ENCODE measurements at regions not wholly inside any gene's neighbourhood (a gene's known extent, or its start where the extent isn't known, plus 50 kb on each side); places are given as distances from the start of the nearest gene placed in this dataset.

- TF ChIP-seq MXI1 (conservative IDR thresholded peaks at IDR 0.05; ENCODE audit: poor library complexity, severe bottlenecking): no peak
- no peak for TF ChIP-seq EP300 (conservative IDR thresholded peaks at IDR 0.05; ENCODE audit: poor library complexity, severe bottlenecking)
- no peak overlapping the region for H2AFZ ChIP-seq (ENCODE audit: low read depth, low read length)
- H3K27ac ChIP-seq (ENCODE audit: low read length): no peak overlapping the region
- H3K9me2 ChIP-seq (ENCODE audit: insufficient read depth, low read length): no peaks in the 10 kb centered on the region
- no peak overlapping the region for H3K4me3 ChIP-seq (ENCODE audit: low read length)
- H3K9ac ChIP-seq (ENCODE audit: low read length): no peak overlapping the region
- H3K27me3 ChIP-seq (ENCODE audit: insufficient read depth, low read depth, low read length): no peaks in the 10 kb centered on the region
- no peaks in the 10 kb centered on the region for H3K79me2 ChIP-seq (replicated peaks; ENCODE audit: insufficient read depth, low read length)
- H3K36me3 ChIP-seq (ENCODE audit: insufficient read depth, low read length): no peaks in the 10 kb centered on the region
- H3K9me3 ChIP-seq (ENCODE audit: low read length): no peaks in the 10 kb centered on the region
- no peaks in the 10 kb centered on the region for H3F3A ChIP-seq (ENCODE audit: insufficient read depth, low read length, poor library complexity, severe bottlenecking)
- H4K20me1 ChIP-seq (ENCODE audit: insufficient read depth): no peaks in the 10 kb centered on the region
- H3K4me2 ChIP-seq (ENCODE audit: low read length): no peak overlapping the region
These were observed 248.5 kb upstream of the FBXO33 start for GRCh38 chr14:39680777-39681176.

- no peak overlapping the region for H3K4me3 ChIP-seq (ENCODE audit: low read length)
- no peaks in the 10 kb centered on the region for H3K36me3 ChIP-seq (ENCODE audit: insufficient read depth, low read length)
- peaks cover 32% of the 10 kb centered on the region for H3K27me3 ChIP-seq (ENCODE audit: insufficient read depth, low read depth, low read length)
- no peaks in the 10 kb centered on the region for H3K9me3 ChIP-seq (ENCODE audit: low read length)
- no peaks in the 10 kb centered on the region for H4K20me1 ChIP-seq (ENCODE audit: insufficient read depth)
- H3K79me2 ChIP-seq (replicated peaks; ENCODE audit: insufficient read depth, low read length): no peaks in the 10 kb centered on the region
- H3K9ac ChIP-seq (ENCODE audit: low read length): no peak overlapping the region
- TF ChIP-seq CTCF (IDR thresholded peaks at IDR 0.05; ENCODE audit: poor library complexity, severe bottlenecking): no peak
- no peak for TF ChIP-seq TAF1 (IDR thresholded peaks at IDR 0.05; ENCODE audit: low read depth)
- no peak overlapping the region for H3K4me2 ChIP-seq (ENCODE audit: low read length)
- no peak overlapping the region for H3K27ac ChIP-seq (ENCODE audit: low read length)
- no peaks in the 10 kb centered on the region for H3F3A ChIP-seq (ENCODE audit: insufficient read depth, low read length, poor library complexity, severe bottlenecking)
- H3K9me2 ChIP-seq (ENCODE audit: insufficient read depth, low read length): no peaks in the 10 kb centered on the region
- H2AFZ ChIP-seq (ENCODE audit: low read depth, low read length): no peak overlapping the region
These were observed 241.5 kb upstream of the FBXO33 start for GRCh38 chr14:39673734-39674133.

GRCh38 chr14:39673270-39673711 lies 241.1 kb upstream of the FBXO33 start:
- no peak overlapping the region for H3K4me2 ChIP-seq (ENCODE audit: low read length)
- no peak overlapping the region for H3K27ac ChIP-seq (ENCODE audit: low read length)

More at GRCh38 chr14:39673270-39673711, 241.1 kb upstream of the FBXO33 start:
- Histone ChIP-seq H3K4me3 (ENCODE audit: low read length) (no peak overlapping the region), H3F3A (ENCODE audit: insufficient read depth, low read length, poor library complexity, severe bottlenecking) (no peaks in the 10 kb centered on the region), H3K27me3 (ENCODE audit: insufficient read depth, low read depth, low read length) (peaks cover 32% of the 10 kb centered on the region), H3K9me3 (ENCODE audit: low read length) (no peaks in the 10 kb centered on the region), H3K9ac (ENCODE audit: low read length) (no peak overlapping the region), H3K36me3 (ENCODE audit: insufficient read depth, low read length) (no peaks in the 10 kb centered on the region), H2AFZ (ENCODE audit: low read depth, low read length) (no peak overlapping the region), H3K9me2 (ENCODE audit: insufficient read depth, low read length) (no peaks in the 10 kb centered on the region), H3K79me2 (replicated peaks; ENCODE audit: insufficient read depth, low read length) (no peaks in the 10 kb centered on the region), H4K20me1 (ENCODE audit: insufficient read depth) (no peaks in the 10 kb centered on the region)
- TF ChIP-seq SMC3 (conservative IDR thresholded peaks at IDR 0.05; ENCODE audit: poor library complexity): no peak
- TF ChIP-seq REST (IDR thresholded peaks at IDR 0.05; ENCODE audit: borderline replicate concordance): no peak

Measured in neural cell (in vitro differentiated cells).